Left ventricle myocardium inferior (tissue), 1 donor: ENCODE measurements at regions not wholly inside any gene's neighbourhood (a gene's known extent, or its start where the extent isn't known, plus 50 kb on each side); places are given as distances from the start of the nearest gene placed in this dataset.

Experiments used
- DNase-seq: peaks from one replicate; pipeline ENCODE4 v3.0.0-alpha.2; 2020
- H3K27ac ChIP-seq: fragments of 200-600 bp; replicated peaks from 2 replicates; pipeline ENCODE4 v1.8.0; 2021
- H3K27me3 ChIP-seq: fragments of 200-600 bp; 2 replicates; pipeline ENCODE4 v1.8.0; 2021; ENCODE audit warnings: low read depth
- H3K36me3 ChIP-seq: fragments of 200-600 bp; 2 replicates; pipeline ENCODE4 v1.8.0; 2021
- H3K4me1 ChIP-seq: fragments of 200-600 bp; 2 replicates; pipeline ENCODE4 v1.8.0; 2021
- H3K4me3 ChIP-seq: fragments of 200-600 bp; 2 replicates; pipeline ENCODE4 v1.8.0; 2021; ENCODE audit warnings: mild to moderate bottlenecking, moderate library complexity
- H3K9me3 ChIP-seq: fragments of 200-600 bp; replicated peaks from 2 replicates; pipeline ENCODE4 v1.8.0; 2021
- CTCF ChIP-seq: fragments of 200-600 bp; IDR thresholded peaks from 2 replicates; pipeline ENCODE4 v1.8.0; 2021; ENCODE audit warnings: antibody characterized with exemption, mild to moderate bottlenecking, borderline replicate concordance
- intact Hi-C: fragments of 100-400 bp; cut with micrococcal nuclease; formaldehyde crosslinking; loops from one replicate; pipeline ENCODE4 v1.11.0; 2022
- donor health status: DM: no; HTN: yes; CAD: no; lungs with severe emphysema.

GRCh38 chr18:77526962-77527361 lies 277.3 kb downstream of the GALR1 start:
- no peak overlapping the region for H3K4me3 ChIP-seq
- H3K36me3 ChIP-seq: no peaks in the 10 kb centered on the region
- H3K4me1 ChIP-seq: no peaks in the 10 kb centered on the region
- no peak for TF ChIP-seq CTCF
- no peaks in the 10 kb centered on the region for H3K9me3 ChIP-seq
- intact Hi-C loops: no loop called here
- H3K27me3 ChIP-seq: peaks cover 3% of the 10 kb centered on the region
- no peak overlapping the region for H3K27ac ChIP-seq
- no peak for DNase-seq

GRCh38 chr18:77528872-77529271 lies 279.2 kb downstream of the GALR1 start:
- TF ChIP-seq CTCF: no peak
- intact Hi-C loops: no loop called here
- H3K27ac ChIP-seq: no peak overlapping the region
- H3K9me3 ChIP-seq: no peaks in the 10 kb centered on the region
- H3K4me3 ChIP-seq: no peak overlapping the region
- H3K36me3 ChIP-seq: no peaks in the 10 kb centered on the region
- H3K4me1 ChIP-seq: no peaks in the 10 kb centered on the region
- no peak for DNase-seq
- H3K27me3 ChIP-seq: no peaks in the 10 kb centered on the region

DNA sequence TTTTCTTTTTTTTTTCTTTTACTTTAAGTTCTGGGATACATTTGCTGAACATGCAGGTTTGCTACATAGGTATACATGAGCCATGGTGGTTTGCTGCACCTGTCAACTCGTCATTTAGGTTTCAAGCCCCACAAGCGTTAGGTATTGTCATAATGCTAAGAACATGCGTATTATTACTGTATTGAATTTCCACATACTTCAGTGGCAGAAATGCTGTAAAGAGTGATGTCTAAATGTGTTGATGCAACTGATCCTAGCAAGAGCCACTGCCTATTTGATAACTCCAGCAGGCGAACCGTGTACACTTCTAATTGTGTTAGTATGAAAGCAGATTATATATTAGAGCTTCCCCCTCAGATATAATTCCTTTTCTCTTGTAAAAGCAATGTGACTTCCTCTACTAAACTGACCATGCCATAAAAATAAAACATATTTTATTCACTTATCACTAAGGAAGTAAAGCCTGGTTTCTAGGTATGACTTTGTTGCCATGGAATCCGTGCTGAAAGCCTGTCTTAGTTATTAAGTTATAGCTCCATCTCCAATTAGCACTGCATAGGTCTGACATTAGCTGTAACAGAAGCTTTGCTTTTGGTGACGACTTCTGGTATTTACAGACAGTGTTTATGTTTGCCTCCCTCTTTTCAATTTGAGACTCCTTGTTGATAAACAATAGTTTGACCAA lies 280.0 kb downstream of the GALR1 start:
- DNase-seq: no peak
- Histone ChIP-seq H3K36me3 (no peaks in the 10 kb centered on the region), H3K27me3 (no peaks in the 10 kb centered on the region), H3K9me3 (no peaks in the 10 kb centered on the region), H3K4me3 (no peak overlapping the region), H3K27ac (no peak overlapping the region), H3K4me1 (no peaks in the 10 kb centered on the region)
- TF ChIP-seq CTCF: no peak
- intact Hi-C loops: no loop called here

DNA sequence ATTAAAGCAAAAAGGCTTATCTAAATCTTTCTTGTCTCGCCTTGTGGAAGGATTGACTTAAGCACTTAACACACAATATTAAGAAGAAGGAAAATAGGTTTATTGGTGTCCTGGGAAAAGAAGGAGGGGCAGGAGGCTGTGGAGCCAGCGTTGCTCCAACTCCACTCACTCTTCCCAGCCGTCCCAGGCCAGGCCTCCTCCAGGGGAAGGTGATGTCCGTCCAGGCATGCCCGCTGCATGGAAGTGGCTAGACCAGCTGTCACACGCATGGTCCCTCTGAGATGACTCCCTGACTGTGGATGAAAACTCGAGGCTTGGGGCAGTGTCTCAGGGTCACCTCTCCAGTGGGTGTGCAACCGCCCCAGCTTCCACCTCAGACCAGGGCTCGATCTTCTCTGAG lies 281.1 kb downstream of the GALR1 start:
- H3K27ac ChIP-seq: no peak overlapping the region
- H3K9me3 ChIP-seq: no peaks in the 10 kb centered on the region
- H3K27me3 ChIP-seq: no peaks in the 10 kb centered on the region
- no peak for DNase-seq
- intact Hi-C loops: no loop called here
- H3K4me3 ChIP-seq: no peak overlapping the region
- no peaks in the 10 kb centered on the region for H3K4me1 ChIP-seq
- H3K36me3 ChIP-seq: no peaks in the 10 kb centered on the region
- no peak for TF ChIP-seq CTCF

- peaks cover 5% of the 10 kb centered on the region for H3K27me3 ChIP-seq
- peaks cover 8% of the 10 kb centered on the region for H3K9me3 ChIP-seq
- no peaks in the 10 kb centered on the region for H3K36me3 ChIP-seq
- no peaks in the 10 kb centered on the region for H3K4me1 ChIP-seq
- no peak overlapping the region for H3K27ac ChIP-seq
- no peak overlapping the region for H3K4me3 ChIP-seq
- DNase-seq: no peak
- no peak for TF ChIP-seq CTCF
- intact Hi-C loops: no loop called here
Measured at GRCh38 chr18:77539860-77540259, 290.2 kb downstream of the GALR1 start.
